HS-27A (cell line): ENCODE measurements at regions not wholly inside any gene's neighbourhood (a gene's known extent, or its start where the extent isn't known, plus 50 kb on each side); places are given as distances from the start of the nearest gene placed in this dataset.
"Not testable (repeated sequence)": the region's sequence is repeated elsewhere in the genome, so short reads cannot be mapped to it uniquely, and the experiment has no call there.

Experiments used
- DNase-seq: peaks from one replicate; pipeline ENCODE4 v3.0.0-alpha.2; 2012; ENCODE audit warnings: low read depth, missing footprints

GRCh38 chr17:71634376-71634775 is 486.4 kb upstream of the SOX9 start:
- no peak for DNase-seq

GRCh38 chr17:71635187-71635586 is 485.6 kb upstream of the SOX9 start:
- no peak for DNase-seq

DNA sequence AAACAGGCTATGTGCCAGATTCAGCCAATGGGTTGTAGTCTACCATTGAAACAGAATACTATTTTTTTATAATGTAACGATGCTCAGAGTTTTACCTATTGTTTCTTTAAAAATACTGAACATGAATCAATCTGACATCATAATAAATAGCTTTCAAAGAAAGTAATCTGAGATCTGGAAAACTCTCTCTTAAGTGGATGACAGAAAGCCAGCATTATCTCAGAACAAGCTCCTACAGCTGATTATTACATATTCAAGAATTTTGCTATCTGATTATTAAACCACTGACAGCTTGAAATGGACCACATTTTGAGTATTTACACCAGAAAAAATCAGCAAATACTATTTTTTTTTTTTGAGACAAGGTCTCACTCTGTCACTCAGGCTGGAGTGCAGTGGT is 484.2 kb upstream of the SOX9 start:
- no peak for DNase-seq

DNA sequence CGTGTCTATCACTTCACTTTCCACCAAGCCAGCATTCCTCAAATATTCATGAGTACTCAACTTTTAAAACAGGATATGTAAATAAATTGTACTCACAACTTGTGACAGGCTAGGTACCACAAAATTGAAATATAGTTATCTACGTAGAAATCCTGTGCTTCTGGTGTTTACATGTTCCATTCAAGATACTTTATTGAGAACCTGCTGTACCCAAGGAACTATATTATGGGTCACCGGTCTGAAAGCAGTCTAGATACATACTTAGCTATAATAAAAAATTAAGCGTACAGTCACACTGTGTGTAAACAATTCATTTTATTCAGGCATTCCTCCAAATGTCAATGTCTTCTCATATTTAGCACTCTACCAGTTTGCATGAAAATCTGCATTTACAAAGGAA is 482.2 kb upstream of the SOX9 start:
- no peak for DNase-seq

- DNase-seq = no peak
Measured at GRCh38 chr17:71639865-71640264, 481.0 kb upstream of the SOX9 start.

GRCh38 chr17:71646890-71647289 is 473.9 kb upstream of the SOX9 start:
- DNase-seq = not testable (repeated sequence)

DNA sequence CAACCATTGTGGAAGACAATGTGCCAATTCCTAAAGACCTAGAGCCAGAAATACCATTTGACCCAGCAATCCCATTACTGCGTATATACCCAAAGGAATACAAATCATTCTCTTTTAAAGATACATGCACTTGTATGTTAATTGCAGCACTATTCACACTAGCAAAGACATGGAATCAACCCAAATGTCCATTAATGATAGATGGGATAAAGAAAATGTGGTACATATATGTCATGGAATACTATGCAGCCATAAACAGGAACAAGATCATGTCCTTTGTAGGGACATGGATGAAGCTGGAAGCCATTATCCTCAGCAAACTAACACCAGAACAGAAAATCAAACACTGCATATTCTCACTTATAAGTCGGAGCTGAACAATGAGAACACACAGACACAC is 472.5 kb upstream of the SOX9 start:
- not testable (repeated sequence) for DNase-seq

DNA sequence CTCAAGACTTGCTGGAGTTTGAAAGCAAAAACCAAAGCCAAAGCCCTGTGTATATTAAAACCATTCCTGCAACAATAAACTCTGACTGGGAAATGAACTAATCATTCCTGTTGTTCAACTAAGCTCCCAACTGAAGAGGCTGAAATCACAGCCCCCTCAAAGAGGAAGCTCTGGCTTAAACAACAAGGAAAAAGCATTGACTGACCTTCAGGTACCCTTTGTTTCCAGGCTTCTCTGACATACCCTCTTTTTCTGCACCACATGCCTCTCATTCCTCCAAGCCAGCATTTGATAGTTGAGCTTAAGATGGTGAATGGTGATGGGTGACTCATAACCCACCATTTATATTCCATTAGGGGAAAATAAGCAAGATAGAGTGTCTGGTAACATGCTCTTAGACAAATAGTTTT is 470.9 kb upstream of the SOX9 start:
- DNase-seq = no peak

DNA sequence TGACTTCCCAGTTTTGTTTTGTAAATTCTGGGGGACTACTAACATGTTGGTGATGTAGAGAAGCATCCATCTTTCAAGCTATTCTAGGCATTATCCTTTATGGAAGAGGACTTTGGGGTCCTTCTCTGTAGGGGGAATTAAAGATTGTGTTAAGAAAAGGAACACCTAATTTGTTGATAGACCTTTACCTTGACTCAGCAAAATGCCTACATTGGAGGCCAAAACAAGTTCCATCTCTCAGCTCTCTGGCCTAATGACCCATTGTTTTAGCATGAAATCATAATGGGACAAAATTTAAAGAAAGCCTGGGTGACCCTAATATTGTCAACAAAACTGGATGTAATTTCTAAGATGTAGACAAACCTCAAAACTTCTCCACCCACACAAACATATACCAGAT is 465.3 kb upstream of the SOX9 start:
- no peak for DNase-seq

- DNase-seq = no peak
Measured at GRCh38 chr17:71656964-71657858, 463.6 kb upstream of the SOX9 start.

DNA sequence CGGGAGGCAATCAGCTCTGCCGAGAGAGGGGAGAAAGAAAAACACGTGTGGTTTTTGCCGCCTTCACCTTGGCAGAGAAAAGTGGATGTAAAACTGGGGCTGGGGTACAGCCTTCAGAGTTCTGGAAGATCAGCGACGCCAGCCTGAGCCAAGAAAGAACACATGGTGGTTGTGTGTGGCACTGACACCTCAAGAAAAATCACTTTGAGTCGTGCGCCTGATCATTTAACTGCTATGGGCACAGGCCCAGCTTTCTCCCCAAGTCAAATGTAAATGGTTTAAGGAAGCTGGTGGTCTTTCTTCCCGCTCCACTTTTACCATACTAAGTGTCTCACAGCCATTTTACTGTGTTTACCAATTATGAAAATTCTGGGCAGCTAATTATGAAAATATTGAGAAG is 461.8 kb upstream of the SOX9 start:
- no peak for DNase-seq

GRCh38 chr17:71664861-71665260 is 456.0 kb upstream of the SOX9 start:
- no peak for DNase-seq

DNA sequence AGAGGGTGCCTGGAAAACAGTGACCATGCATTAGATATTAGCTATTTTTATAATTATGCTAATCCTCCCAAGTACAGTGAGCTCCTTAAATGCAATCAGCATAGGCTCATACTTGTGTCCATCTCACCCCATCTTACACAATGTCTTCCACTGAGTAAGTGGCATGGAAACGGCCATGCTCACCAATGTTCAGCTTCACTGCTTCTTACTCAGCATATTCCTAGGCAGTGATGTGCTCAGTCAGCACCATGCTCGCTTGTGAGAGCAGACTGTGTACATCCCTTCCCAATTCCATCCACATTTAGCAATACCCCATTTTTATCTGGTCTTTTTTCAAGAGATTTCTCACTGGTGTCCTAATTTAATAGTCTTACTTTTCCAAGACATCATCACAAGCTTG is 454.8 kb upstream of the SOX9 start:
- DNase-seq = no peak

GRCh38 chr17:71667661-71668060 is 453.2 kb upstream of the SOX9 start:
- DNase-seq = no peak

DNA sequence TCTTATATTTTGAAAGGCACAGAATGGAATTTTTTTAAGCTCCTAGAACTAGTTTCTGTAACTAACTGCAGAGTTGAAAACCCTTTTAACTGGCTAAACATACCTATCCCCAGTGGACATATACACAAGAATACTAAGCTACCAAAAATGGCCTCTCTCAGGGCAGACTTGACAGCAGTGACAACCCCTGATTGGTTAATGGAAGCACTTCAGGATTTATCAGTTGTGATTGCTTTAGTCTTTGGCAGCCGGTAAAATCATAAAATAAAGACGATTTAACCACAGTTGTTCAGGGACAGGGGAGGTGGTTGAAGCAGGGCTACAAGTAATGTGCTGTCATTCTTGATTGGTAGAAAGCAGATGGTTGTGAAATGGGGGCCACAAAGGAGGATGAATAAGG is 452.0 kb upstream of the SOX9 start:
- DNase-seq = no peak

- DNase-seq = no peak
Measured at GRCh38 chr17:71677439-71677838, 443.4 kb upstream of the SOX9 start.

DNA sequence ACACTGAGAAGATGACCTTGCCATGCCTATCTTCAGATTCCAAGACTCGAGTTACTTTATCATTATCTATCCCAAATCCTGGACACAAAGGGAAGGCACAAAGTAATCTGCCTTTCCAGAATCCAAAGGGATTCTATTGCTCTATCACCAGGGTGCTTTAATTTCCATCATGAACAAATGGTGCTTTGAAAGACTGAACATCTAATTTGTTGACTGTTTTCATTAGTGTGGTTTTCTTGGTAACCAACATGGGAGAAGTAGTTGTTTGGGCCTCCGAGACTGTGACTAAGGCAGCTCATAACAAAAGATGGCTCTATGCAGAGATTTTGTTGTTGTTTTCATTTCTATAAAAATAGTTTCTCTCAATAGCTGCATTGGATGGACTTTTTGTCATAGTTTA is 441.0 kb upstream of the SOX9 start:
- DNase-seq = no peak

DNA sequence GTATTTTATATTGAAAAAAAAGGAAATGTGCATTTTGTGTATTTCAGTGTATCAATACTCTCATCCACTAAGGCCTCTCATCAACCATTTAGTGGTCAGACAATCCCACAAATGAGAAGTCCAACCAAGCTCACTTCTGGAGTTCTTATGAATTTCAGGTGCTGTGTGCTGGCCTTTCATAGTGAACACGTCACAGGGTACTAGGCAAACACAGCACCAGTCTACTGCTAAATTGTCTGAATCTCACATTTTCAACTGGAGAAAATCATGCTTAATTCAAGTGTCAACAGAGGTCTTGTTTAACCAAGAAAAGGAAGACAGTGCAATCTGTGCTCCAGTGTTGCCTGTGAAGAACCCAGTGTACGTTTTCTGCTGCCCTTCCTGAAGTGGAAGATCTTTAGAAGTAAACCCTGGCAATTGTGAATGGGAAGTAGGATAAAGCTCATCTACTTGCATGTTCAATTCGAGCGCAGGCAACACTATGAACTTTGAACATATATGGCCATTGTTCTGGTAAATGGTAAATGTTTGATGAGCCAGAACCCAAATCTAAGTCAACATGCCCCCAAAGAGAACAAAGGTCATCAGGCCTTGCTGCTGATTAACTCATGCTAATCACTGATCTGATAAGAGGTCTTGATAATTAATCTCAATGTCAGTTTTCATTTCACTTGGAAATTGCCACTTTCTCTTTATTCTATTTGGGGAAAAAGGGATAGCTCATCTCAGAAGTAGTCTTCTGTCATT is 439.2 kb upstream of the SOX9 start:
- no peak for DNase-seq

DNA sequence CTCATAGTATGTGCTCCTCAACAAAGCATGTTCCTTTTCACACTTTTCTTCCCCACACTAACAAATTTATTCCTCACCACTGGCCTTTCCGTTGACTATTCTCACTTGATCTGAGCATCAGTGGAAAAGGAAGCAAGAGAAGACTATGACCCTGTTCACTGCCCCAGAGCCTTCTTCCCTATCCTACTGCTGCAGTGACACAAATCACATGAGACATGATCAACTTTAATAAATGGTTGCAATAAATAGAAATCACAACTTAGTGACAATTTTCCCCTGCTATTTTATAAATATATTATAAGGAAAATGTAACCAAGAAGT is 438.7 kb upstream of the SOX9 start:
- no peak for DNase-seq

GRCh38 chr17:71689782-71690181 is 431.0 kb upstream of the SOX9 start:
- DNase-seq = no peak

DNA sequence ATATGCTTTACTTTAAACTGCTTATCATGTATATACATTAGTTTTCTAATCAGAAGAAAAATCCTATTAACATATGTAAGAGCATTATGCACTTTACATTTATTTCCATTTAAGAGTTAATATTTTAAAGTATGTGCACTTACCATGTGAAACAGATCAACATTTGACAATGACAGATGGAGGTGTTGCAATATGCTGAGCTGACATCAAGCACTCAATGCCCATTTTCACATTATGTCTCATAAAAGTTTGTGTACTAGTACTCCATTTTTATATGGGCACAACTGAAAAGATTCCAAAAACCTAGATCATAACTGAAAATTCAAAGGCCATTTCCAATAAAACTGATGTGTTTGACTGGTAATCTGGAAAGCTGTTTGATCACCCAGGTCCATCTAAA is 420.9 kb upstream of the SOX9 start:
- no peak for DNase-seq

GRCh38 chr17:71703701-71704100 is 417.1 kb upstream of the SOX9 start:
- no peak for DNase-seq

DNA sequence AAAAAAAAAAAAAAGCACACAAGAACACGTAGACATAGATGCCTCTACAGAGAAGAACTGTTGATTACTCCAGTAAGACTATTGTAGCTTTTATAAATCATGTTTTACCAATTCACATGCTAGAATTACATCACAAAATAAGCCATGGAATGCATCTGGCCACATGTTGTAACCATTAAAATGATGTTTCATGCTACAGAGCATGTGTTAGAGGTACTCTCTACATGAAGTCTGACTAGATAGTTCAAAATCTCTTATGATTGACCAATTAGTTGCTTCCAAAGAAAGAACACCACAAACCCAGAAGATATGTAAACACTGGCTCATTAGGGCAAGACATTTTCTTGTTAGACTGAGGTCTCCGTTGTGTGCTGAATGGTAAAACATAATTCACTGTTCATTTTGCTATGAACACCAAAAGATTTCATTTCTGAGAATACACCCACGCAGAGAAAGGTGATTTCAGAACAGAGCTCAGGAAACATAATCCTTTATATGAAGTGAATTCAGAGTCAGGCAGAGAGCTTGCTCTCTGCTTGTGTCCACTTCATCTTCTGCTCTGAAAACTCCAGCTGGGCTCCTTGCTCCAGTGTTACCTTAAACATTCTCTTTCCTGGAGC is 411.4 kb upstream of the SOX9 start:
- no peak for DNase-seq
